BJ (cell line): ENCODE measurements at regions not wholly inside any gene's neighbourhood (a gene's known extent, or its start where the extent isn't known, plus 50 kb on each side); places are given as distances from the start of the nearest gene placed in this dataset.

Experiments used
- CTCF ChIA-PET: fragments of 350-600 bp; formaldehyde crosslinking; extraction: SDS; loops from one replicate; lab custom pipeline; 2021; ENCODE audit warnings: antibody characterized with exemption, inconsistent platforms; lab: Yijun Ruan, JAX
- POLR2A ChIA-PET: fragments of 300-600 bp; sonication (Branson Sonifier 250); formaldehyde crosslinking; extraction: SDS; loops from one replicate; lab custom pipeline; 2021; ENCODE audit warnings: antibody characterized with exemption; lab: Charles Lee
- DNase-seq: peaks from one replicate; pipeline ENCODE4 v3.0.0-alpha.2; 2011; ENCODE audit warnings: low read depth
- H3K27me3 ChIP-seq: 2 replicates; pipeline ENCODE4 v1.6.0; 2011; ENCODE audit warnings: low read length; ENCODE audit not compliant: control insufficient read depth, insufficient read depth
- H3K36me3 ChIP-seq: 2 replicates; pipeline ENCODE4 v1.5.1; 2011; ENCODE audit warnings: low read length; ENCODE audit not compliant: control insufficient read depth, insufficient read depth
- H3K4me3 ChIP-seq: 2 replicates; pipeline ENCODE4 v1.5.1; 2011; ENCODE audit warnings: low read depth, mild to moderate bottlenecking, control low read depth, low read length
- CTCF ChIP-seq: IDR thresholded peaks from 2 replicates; pipeline ENCODE4 v1.5.1; 2011; ENCODE audit warnings: low read depth, mild to moderate bottlenecking, control low read depth, inconsistent platforms, low read length, moderate library complexity; ENCODE audit not compliant: insufficient read depth

GRCh38 chr2:103264058-103264768 is 502.4 kb downstream of the TMEM182 start:
- Histone ChIP-seq H3K4me3 (no peak overlapping the region), H3K36me3 (no peaks in the 10 kb centered on the region), H3K27me3 (no peaks in the 10 kb centered on the region)
- DNase-seq = no peak
- no peak for TF ChIP-seq CTCF
- CTCF ChIA-PET = no interaction called here
- POLR2A ChIA-PET = no interaction called here

- DNase-seq = no peak
- Histone ChIP-seq H3K36me3 (no peaks in the 10 kb centered on the region), H3K27me3 (no peaks in the 10 kb centered on the region), H3K4me3 (no peak overlapping the region)
- no peak for TF ChIP-seq CTCF
- ChIA-PET POLR2A (no interaction called here), CTCF (no interaction called here)
Measured at GRCh38 chr2:103265521-103265920, 503.7 kb downstream of the TMEM182 start.

GRCh38 chr2:103268841-103269498 is 507.1 kb downstream of the TMEM182 start:
- no peaks in the 10 kb centered on the region for H3K27me3 ChIP-seq

GRCh38 chr2:103276869-103277268 is 515.0 kb downstream of the TMEM182 start:
- Histone ChIP-seq H3K36me3 (no peaks in the 10 kb centered on the region), H3K4me3 (no peak overlapping the region), H3K27me3 (no peaks in the 10 kb centered on the region)
- no peak for DNase-seq
- ChIA-PET CTCF (no interaction called here), POLR2A (no interaction called here)
- no peak for TF ChIP-seq CTCF

More at GRCh38 chr2:103268841-103269498, 507.1 kb downstream of the TMEM182 start:
- no peak overlapping the region for H3K4me3 ChIP-seq
- ChIA-PET POLR2A (no interaction called here), CTCF (interaction anchor here (0.6 kb wide), 1 partner anchor 127 kb away, joined by 3 read pairs; no protein-coding TSS in a partner anchor)
- no peak for TF ChIP-seq CTCF
- no peaks in the 10 kb centered on the region for H3K36me3 ChIP-seq
- DNase-seq = no peak

GRCh38 chr2:103284750-103285149 is 522.9 kb downstream of the TMEM182 start:
- TF ChIP-seq CTCF = no peak
- ChIA-PET POLR2A (no interaction called here), CTCF (no interaction called here)
- no peak for DNase-seq
- no peaks in the 10 kb centered on the region for H3K27me3 ChIP-seq
- H3K36me3 ChIP-seq = no peaks in the 10 kb centered on the region
- H3K4me3 ChIP-seq = no peak overlapping the region
